ENCODE measurements at regions not wholly inside any gene's neighbourhood (a gene's known extent, or its start where the extent isn't known, plus 50 kb on each side); places are given as distances from the start of the nearest gene placed in this dataset.

- TF ChIP-seq POLR2AphosphoS5 (IDR thresholded peaks at IDR 0.05) (no peak), EP300 (IDR thresholded peaks at IDR 0.05) (no peak)
- TF ChIP-seq, protein P1, sequence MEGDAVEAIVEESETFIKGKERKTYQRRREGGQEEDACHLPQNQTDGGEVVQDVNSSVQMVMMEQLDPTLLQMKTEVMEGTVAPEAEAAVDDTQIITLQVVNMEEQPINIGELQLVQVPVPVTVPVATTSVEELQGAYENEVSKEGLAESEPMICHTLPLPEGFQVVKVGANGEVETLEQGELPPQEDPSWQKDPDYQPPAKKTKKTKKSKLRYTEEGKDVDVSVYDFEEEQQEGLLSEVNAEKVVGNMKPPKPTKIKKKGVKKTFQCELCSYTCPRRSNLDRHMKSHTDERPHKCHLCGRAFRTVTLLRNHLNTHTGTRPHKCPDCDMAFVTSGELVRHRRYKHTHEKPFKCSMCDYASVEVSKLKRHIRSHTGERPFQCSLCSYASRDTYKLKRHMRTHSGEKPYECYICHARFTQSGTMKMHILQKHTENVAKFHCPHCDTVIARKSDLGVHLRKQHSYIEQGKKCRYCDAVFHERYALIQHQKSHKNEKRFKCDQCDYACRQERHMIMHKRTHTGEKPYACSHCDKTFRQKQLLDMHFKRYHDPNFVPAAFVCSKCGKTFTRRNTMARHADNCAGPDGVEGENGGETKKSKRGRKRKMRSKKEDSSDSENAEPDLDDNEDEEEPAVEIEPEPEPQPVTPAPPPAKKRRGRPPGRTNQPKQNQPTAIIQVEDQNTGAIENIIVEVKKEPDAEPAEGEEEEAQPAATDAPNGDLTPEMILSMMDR (IDR thresholded peaks at IDR 0.05) = no peak
Observed at GRCh38 chr15:99447497-99448371, 118.0 kb upstream of the MEF2A start.

Data from gastroesophageal sphincter (tissue), 3 donors.